Mammary epithelial cell (primary cell): ENCODE measurements at regions not wholly inside any gene's neighbourhood (a gene's known extent, or its start where the extent isn't known, plus 50 kb on each side); places are given as distances from the start of the nearest gene placed in this dataset.

Experiments
- CTCF ChIP-seq, 2 donors: IDR thresholded peaks in 1 of 2; conservative IDR thresholded peaks in 1 of 2; 2 replicates each; pipeline ENCODE4 v1.5.1; 2011 to 2012; ENCODE audit warnings: inconsistent platforms in 2 of 2, low read length in 2 of 2, mild to moderate bottlenecking in 2 of 2, control low read depth in 1 of 2, low read depth in 1 of 2; ENCODE audit not compliant: insufficient read depth in 1 of 2; ENCODE audit errors: extremely low read depth in 1 of 2
- EZH2 ChIP-seq: IDR thresholded peaks from 2 replicates; pipeline ENCODE4 v1.6.1; 2012; ENCODE audit warnings: low read length, inconsistent platforms, borderline replicate concordance

- TF ChIP-seq CTCF (conservative IDR thresholded peaks at IDR 0.05 in 1 of 2, IDR thresholded peaks at IDR 0.05 in 1 of 2; ENCODE audit: extremely low read depth in 1 of 2, insufficient read depth in 1 of 2, low read depth in 1 of 2, low read length in 2 of 2) (no peak), EZH2 (no peak)
Observed at GRCh38 chr1:79976287-79976686, 969.8 kb upstream of the ADGRL4 start.
